ENCODE measurements at regions not wholly inside any gene's neighbourhood (a gene's known extent, or its start where the extent isn't known, plus 50 kb on each side); places are given as distances from the start of the nearest gene placed in this dataset.
"Not testable (repeated sequence)": the region's sequence is repeated elsewhere in the genome, so short reads cannot be mapped to it uniquely, and the experiment has no call there.

GRCh38 chr17:20938988-20939615 lies 103.7 kb downstream of the USP22 start:
- no peak for DNase-seq (ENCODE audit: low read depth, low spot score)

- DNase-seq (ENCODE audit: low read depth, low spot score), result no peak
These were observed 100.9 kb downstream of the USP22 start for GRCh38 chr17:20941872-20942271.

GRCh38 chr17:20944014-20944865 lies 98.6 kb downstream of the USP22 start:
- DNase-seq (ENCODE audit: low read depth, low spot score), result no peak

- not testable (repeated sequence) for DNase-seq (ENCODE audit: low read depth, low spot score)
These were observed 95.1 kb downstream of the USP22 start for GRCh38 chr17:20947708-20948107.

- DNase-seq (ENCODE audit: low read depth, low spot score), result no peak
These were observed 93.6 kb downstream of the USP22 start for GRCh38 chr17:20948984-20949777.
